ENCODE measurements at regions not wholly inside any gene's neighbourhood (a gene's known extent, or its start where the extent isn't known, plus 50 kb on each side); places are given as distances from the start of the nearest gene placed in this dataset.

DNA sequence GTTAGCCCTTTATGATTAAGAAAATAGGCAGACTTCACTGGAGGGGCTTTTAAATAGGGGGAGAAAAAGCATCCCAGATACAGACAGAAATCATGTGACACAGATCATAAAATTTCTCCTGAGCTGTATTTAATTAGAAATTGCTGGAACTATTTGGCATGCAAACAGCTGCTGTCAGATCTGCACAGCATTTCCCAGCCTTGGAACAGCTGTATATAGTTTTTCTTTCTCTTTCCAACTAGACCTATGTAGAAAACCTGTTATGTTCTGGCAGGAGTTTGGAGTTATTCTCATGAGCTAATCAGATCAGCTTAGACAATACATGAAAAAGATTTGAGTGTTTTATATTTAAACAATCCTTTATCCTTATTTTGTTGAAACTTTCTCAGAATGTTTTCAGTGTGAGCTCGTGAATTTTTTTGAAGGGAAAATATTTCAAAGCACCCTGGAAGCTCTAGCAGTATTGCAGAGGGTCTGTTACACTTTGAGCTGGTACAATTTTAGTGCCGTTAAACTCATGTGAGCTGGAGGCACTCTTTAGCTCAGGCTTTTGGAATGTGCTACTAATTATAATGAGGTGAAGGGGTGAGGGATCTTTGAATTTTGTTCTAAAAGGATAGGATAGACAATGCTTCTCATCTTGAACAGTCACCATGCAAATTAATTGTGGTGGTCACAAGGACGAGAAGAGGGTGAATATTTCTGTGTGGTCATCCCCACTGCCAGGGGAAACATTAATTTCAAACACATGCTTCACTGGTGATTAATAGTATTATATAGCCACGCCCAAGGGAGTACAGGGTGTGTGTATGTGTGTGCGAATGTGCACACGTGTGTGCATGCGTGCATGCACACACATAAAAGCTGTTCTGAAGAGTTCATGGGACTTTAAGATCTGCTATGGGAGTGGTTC is 239.4 kb upstream of the FBXL7 start:
- H3K27ac ChIP-seq: no peak overlapping the region
- DNase-seq: no peak
- H3K27me3 ChIP-seq: no peaks in the 10 kb centered on the region
- TF ChIP-seq, protein P1, sequence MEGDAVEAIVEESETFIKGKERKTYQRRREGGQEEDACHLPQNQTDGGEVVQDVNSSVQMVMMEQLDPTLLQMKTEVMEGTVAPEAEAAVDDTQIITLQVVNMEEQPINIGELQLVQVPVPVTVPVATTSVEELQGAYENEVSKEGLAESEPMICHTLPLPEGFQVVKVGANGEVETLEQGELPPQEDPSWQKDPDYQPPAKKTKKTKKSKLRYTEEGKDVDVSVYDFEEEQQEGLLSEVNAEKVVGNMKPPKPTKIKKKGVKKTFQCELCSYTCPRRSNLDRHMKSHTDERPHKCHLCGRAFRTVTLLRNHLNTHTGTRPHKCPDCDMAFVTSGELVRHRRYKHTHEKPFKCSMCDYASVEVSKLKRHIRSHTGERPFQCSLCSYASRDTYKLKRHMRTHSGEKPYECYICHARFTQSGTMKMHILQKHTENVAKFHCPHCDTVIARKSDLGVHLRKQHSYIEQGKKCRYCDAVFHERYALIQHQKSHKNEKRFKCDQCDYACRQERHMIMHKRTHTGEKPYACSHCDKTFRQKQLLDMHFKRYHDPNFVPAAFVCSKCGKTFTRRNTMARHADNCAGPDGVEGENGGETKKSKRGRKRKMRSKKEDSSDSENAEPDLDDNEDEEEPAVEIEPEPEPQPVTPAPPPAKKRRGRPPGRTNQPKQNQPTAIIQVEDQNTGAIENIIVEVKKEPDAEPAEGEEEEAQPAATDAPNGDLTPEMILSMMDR (IDR thresholded peaks at IDR 0.05 in 4 of 5, conservative IDR thresholded peaks at IDR 0.05 in 1 of 5): no peak
- no peak for TF ChIP-seq POLR2A (IDR thresholded peaks at IDR 0.05)
- no peak overlapping the region for H3K4me3 ChIP-seq
- in situ Hi-C loops (cut with MboI; ENCODE audit: low sequenced_read_pairs in 4 of 4): no loop called here
- intact Hi-C loops (cut with DNase I; ENCODE audit: low total_unique reads): no loop called here
- ATAC-seq: no peak
- no peaks in the 10 kb centered on the region for H3K9me3 ChIP-seq
- H3K36me3 ChIP-seq: no peaks in the 10 kb centered on the region
- H3K4me1 ChIP-seq: peaks cover 0 to 16% of the 10 kb centered on the region in 2 donors

GRCh38 chr5:15256485-15256884 is 243.5 kb upstream of the FBXL7 start:
- Histone ChIP-seq H3K36me3 (no peaks in the 10 kb centered on the region), H3K4me3 (no peak overlapping the region), H3K27me3 (no peaks in the 10 kb centered on the region), H3K4me1 (peaks cover 0 to 12% of the 10 kb centered on the region in 2 donors), H3K9me3 (no peaks in the 10 kb centered on the region), H3K27ac (no peak overlapping the region)
- no peak for ATAC-seq
- intact Hi-C loops (cut with DNase I; ENCODE audit: low total_unique reads) (no loop called here), in situ Hi-C loops (cut with MboI; ENCODE audit: low sequenced_read_pairs in 4 of 4) (no loop called here)
- TF ChIP-seq POLR2A (IDR thresholded peaks at IDR 0.05): no peak
- TF ChIP-seq, protein P1 (IDR thresholded peaks at IDR 0.05 in 4 of 5, conservative IDR thresholded peaks at IDR 0.05 in 1 of 5): no peak
- DNase-seq: no peak

GRCh38 chr5:15255576-15255975 is 244.4 kb upstream of the FBXL7 start:
- H3K9me3 ChIP-seq: no peaks in the 10 kb centered on the region
- in situ Hi-C loops (cut with MboI; ENCODE audit: low sequenced_read_pairs in 4 of 4) (no loop called here), intact Hi-C loops (cut with DNase I; ENCODE audit: low total_unique reads) (no loop called here)
- DNase-seq (no peak), ATAC-seq (no peak)
- no peak overlapping the region for H3K4me3 ChIP-seq
- H3K4me1 ChIP-seq: peaks cover 0 to 4% of the 10 kb centered on the region in 2 donors
- TF ChIP-seq, protein P1 (IDR thresholded peaks at IDR 0.05 in 4 of 5, conservative IDR thresholded peaks at IDR 0.05 in 1 of 5): no peak
- TF ChIP-seq POLR2A (IDR thresholded peaks at IDR 0.05): no peak
- H3K36me3 ChIP-seq: no peaks in the 10 kb centered on the region
- H3K27me3 ChIP-seq: no peaks in the 10 kb centered on the region
- no peak overlapping the region for H3K27ac ChIP-seq

GRCh38 chr5:15254607-15255006 is 245.4 kb upstream of the FBXL7 start:
- no peak overlapping the region for H3K27ac ChIP-seq
- H3K27me3 ChIP-seq: no peaks in the 10 kb centered on the region
- in situ Hi-C loops (cut with MboI; ENCODE audit: low sequenced_read_pairs in 4 of 4): no loop called here
- no peaks in the 10 kb centered on the region for H3K9me3 ChIP-seq
- no peaks in the 10 kb centered on the region for H3K4me1 ChIP-seq
- H3K36me3 ChIP-seq: no peaks in the 10 kb centered on the region
- no peak for DNase-seq
- intact Hi-C loops (cut with DNase I; ENCODE audit: low total_unique reads): no loop called here
- no peak overlapping the region for H3K4me3 ChIP-seq
- no peak for TF ChIP-seq POLR2A (IDR thresholded peaks at IDR 0.05)
- TF ChIP-seq, protein P1 (IDR thresholded peaks at IDR 0.05 in 4 of 5, conservative IDR thresholded peaks at IDR 0.05 in 1 of 5): no peak
- ATAC-seq: no peak
